ENCODE measurements at regions not wholly inside any gene's neighbourhood (a gene's known extent, or its start where the extent isn't known, plus 50 kb on each side); places are given as distances from the start of the nearest gene placed in this dataset.

GRCh38 chr5:60340965-60341471, 358.9 kb downstream of the DEPDC1B start:
- TF ChIP-seq POLR2AphosphoS5 (IDR thresholded peaks at IDR 0.05; ENCODE audit: insufficient read depth in 1 of 2, low read depth in 1 of 2) (no peak), CTCF (IDR thresholded peaks at IDR 0.05) (no peak)
